GM12878 (cell line): ENCODE measurements at regions not wholly inside any gene's neighbourhood (a gene's known extent, or its start where the extent isn't known, plus 50 kb on each side); places are given as distances from the start of the nearest gene placed in this dataset.

Experiments used
- ATAC-seq: fragments of 200-7000 bp; cut with Tn5 transposase; 3 replicates; pipeline ENCODE4 v1.9.1; 2020; ENCODE audit warnings: mild to moderate bottlenecking, moderate library complexity
- BruUV-seq: library from RNA; stranded (reverse); fragments of 400-500 nt; replicated peaks from 2 replicates; lab custom pipeline; 2021; lab: Mats Ljungman, UMichigan
- CTCF ChIA-PET: fragments of 300-600 bp; sonication (Branson Sonifier 250); formaldehyde crosslinking; extraction: SDS; loops from one replicate; lab custom pipeline; 2021; ENCODE audit warnings: inconsistent platforms; lab: Yijun Ruan, JAX
- POLR2A ChIA-PET: fragments of 350-600 bp; formaldehyde crosslinking; extraction: SDS; loops from one replicate; lab custom pipeline; 2021; ENCODE audit warnings: inconsistent platforms; lab: Charles Lee
- RAD21 ChIA-PET: fragments of 300-600 bp; sonication (Branson Sonifier 250); formaldehyde crosslinking; loops from one replicate; lab custom pipeline; 2023; ENCODE audit warnings: antibody characterized with exemption; ENCODE audit not compliant: unreplicated experiment; lab: Charles Lee
- SMC1A ChIA-PET: fragments of 300-600 bp; sonication (Branson Sonifier 250); formaldehyde crosslinking; loops from one replicate; lab custom pipeline; 2023; ENCODE audit not compliant: unreplicated experiment, uncharacterized antibody; lab: Charles Lee
- DNase-seq: peaks from one replicate; pipeline ENCODE4 v3.0.0-alpha.2; 2011; ENCODE audit warnings: low read depth, low spot score
- FAIRE-seq: peaks from 3 replicates; lab custom pipeline; 2011; peaks lifted over from hg19 to GRCh38; lab: Jason Lieb, UNC
- H2AFZ ChIP-seq: 2 replicates; pipeline ENCODE4 v1.6.0; 2011; ENCODE audit warnings: low read depth, low read length, control low read depth; ENCODE audit not compliant: control insufficient read depth
- H3K27ac ChIP-seq: 2 replicates; pipeline ENCODE4 v1.5.1; 2011; ENCODE audit warnings: control low read depth; ENCODE audit not compliant: control insufficient read depth, insufficient read depth
- H3K27me3 ChIP-seq, 2 experiments: replicated peaks in 1 of 2; 2 replicates each; pipeline versions ENCODE4 v1.6.0 to v1.6.1; 2011; ENCODE audit warnings: low read length in 1 of 2; ENCODE audit not compliant: control insufficient read depth in 2 of 2, insufficient read depth in 2 of 2
- H3K36me3 ChIP-seq, 2 experiments: 2 replicates each; pipeline ENCODE4 v1.5.1; 2011; ENCODE audit warnings: low read length in 1 of 2; ENCODE audit not compliant: control insufficient read depth in 2 of 2, insufficient read depth in 2 of 2
- H3K4me1 ChIP-seq: 2 replicates; pipeline ENCODE4 v1.6.1; 2011; ENCODE audit warnings: mild to moderate bottlenecking, low read length, moderate library complexity, mixed read lengths; ENCODE audit not compliant: control insufficient read depth, insufficient read depth
- H3K4me2 ChIP-seq: 2 replicates; pipeline ENCODE4 v1.6.0; 2011; ENCODE audit warnings: control low read depth; ENCODE audit not compliant: control insufficient read depth, insufficient read depth
- H3K4me3 ChIP-seq: fragments of 200-600 bp; sonication (generic); 2 replicates; pipeline ENCODE4 v1.5.1; 2016
- H3K79me2 ChIP-seq: 2 replicates; pipeline ENCODE4 v1.6.0; 2011; ENCODE audit warnings: low read length; ENCODE audit not compliant: control insufficient read depth, insufficient read depth
- H3K9ac ChIP-seq: 2 replicates; pipeline ENCODE4 v1.8.0; 2011; ENCODE audit warnings: low read length, control low read depth, mixed read lengths; ENCODE audit not compliant: control insufficient read depth, insufficient read depth
- H3K9me3 ChIP-seq: replicated peaks from 3 replicates; pipeline ENCODE4 v1.5.1; 2011; ENCODE audit warnings: mild to moderate bottlenecking, low read length; ENCODE audit not compliant: control insufficient read depth, insufficient read depth
- H4K20me1 ChIP-seq: 2 replicates; pipeline ENCODE4 v1.6.0; 2011; ENCODE audit not compliant: control insufficient read depth, insufficient read depth
- CREB1 ChIP-seq: IDR thresholded peaks from 2 replicates; pipeline ENCODE4 v1.6.1; 2012; ENCODE audit warnings: low read depth, mild to moderate bottlenecking, inconsistent platforms
- NR2C1 ChIP-seq: fragments of 450-650 bp; IDR thresholded peaks from 2 replicates; pipeline ENCODE4 v1.6.1; 2017; ENCODE audit warnings: antibody characterized with exemption, mild to moderate bottlenecking, moderate library complexity
- RCOR1 ChIP-seq: conservative IDR thresholded peaks from 2 replicates; pipeline ENCODE4 v1.6.1; 2012; ENCODE audit warnings: low read depth, low read length, improper control_type of control experiment
- SUZ12 ChIP-seq: fragments of 200-600 bp; sonication (generic); IDR thresholded peaks from one replicate; pipeline ENCODE4 v1.6.1; 2018; ENCODE audit warnings: antibody characterized with exemption, mild to moderate bottlenecking; ENCODE audit not compliant: unreplicated experiment
- TARDBP ChIP-seq: IDR thresholded peaks from 2 replicates; pipeline ENCODE4 v1.6.1; 2016; ENCODE audit warnings: borderline replicate concordance
- YBX1 ChIP-seq: fragments of 450-650 bp; IDR thresholded peaks from 2 replicates; pipeline ENCODE4 v1.6.1; 2016; ENCODE audit warnings: antibody characterized with exemption
- ZNF207 ChIP-seq: fragments of 450-650 bp; IDR thresholded peaks from 2 replicates; pipeline ENCODE4 v1.6.1; 2014; ENCODE audit warnings: antibody characterized with exemption, mild to moderate bottlenecking, borderline replicate concordance
- WGBS: methylation state at CpG from one replicate; pipeline ENCODE4 v1.1.6; 2016; ENCODE audit warnings: low lambda C conversion rate; ENCODE audit not compliant: insufficient replicate concordance, insufficient coverage; ENCODE audit errors: missing lambda C conversion rate; 5-methylcytosine and 5-hydroxymethylcytosine counted together
- in situ Hi-C: fragments of 300-500 bp; cut with MboI; formaldehyde crosslinking; loops from 9 replicates; pipeline ENCODE4 v1.14.3; 2018; ENCODE audit warnings: mixed read lengths
- intact Hi-C: fragments of 100-400 bp; cut with micrococcal nuclease; formaldehyde crosslinking; loops from one replicate; pipeline ENCODE4 v1.14.2; 2022; ENCODE audit not compliant: unreplicated experiment
- TF ChIP-seq, protein P1 (sequence below): fragments of 450-650 bp; IDR thresholded peaks from 2 replicates; pipeline ENCODE4 v1.6.1; 2018; ENCODE audit warnings: borderline replicate concordance, mild to moderate bottlenecking; ENCODE audit not compliant: partially characterized antibody

DNA sequence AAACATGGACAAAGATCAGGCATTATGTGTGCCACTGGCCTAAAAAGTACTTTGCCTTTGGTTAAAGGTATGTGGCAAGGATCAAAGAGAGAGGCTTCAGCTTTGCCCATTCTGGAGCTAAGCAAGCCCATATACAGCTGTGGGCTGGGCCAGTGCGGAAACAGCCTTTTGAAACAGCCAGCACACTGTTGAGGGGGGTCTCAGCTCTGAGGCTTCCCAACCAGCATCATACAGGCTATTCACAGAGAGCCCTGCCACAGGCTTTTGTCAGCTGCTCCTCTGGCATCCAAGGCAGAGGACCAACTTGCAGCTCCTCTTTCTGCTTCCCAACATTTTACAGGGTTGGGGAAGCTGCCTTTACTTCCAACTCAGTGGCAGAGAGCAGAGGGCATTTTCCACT lies 63.2 kb upstream of the FOXB1 start:
- Histone ChIP-seq H3K4me3 (no peak overlapping the region), H3K27me3 (peaks cover 0 to 2% of the 10 kb centered on the region in 2 experiments; a peak in 2 of 4 replicates), H4K20me1 (no peaks in the 10 kb centered on the region), H3K4me1 (no peaks in the 10 kb centered on the region), H3K27ac (no peak overlapping the region), H2AFZ (no peak overlapping the region)
- SMC1A ChIA-PET: interaction anchor here (1.3 kb wide), 1 partner anchor 287 kb away, joined by 3 read pairs; no protein-coding TSS in a partner anchor
- 81% methylated on average over 1 of the region's 1 CpG for whole genome bisulfite sequencing
- intact Hi-C loops: no loop called here
- POLR2A ChIA-PET: no interaction called here
- FAIRE-seq: no peak
- RAD21 ChIA-PET: no interaction called here
- no peak for TF ChIP-seq NR2C1
- no peak for TF ChIP-seq ZNF207
- TF ChIP-seq RCOR1: no peak
- TF ChIP-seq YBX1: no peak
- TF ChIP-seq, protein P1, sequence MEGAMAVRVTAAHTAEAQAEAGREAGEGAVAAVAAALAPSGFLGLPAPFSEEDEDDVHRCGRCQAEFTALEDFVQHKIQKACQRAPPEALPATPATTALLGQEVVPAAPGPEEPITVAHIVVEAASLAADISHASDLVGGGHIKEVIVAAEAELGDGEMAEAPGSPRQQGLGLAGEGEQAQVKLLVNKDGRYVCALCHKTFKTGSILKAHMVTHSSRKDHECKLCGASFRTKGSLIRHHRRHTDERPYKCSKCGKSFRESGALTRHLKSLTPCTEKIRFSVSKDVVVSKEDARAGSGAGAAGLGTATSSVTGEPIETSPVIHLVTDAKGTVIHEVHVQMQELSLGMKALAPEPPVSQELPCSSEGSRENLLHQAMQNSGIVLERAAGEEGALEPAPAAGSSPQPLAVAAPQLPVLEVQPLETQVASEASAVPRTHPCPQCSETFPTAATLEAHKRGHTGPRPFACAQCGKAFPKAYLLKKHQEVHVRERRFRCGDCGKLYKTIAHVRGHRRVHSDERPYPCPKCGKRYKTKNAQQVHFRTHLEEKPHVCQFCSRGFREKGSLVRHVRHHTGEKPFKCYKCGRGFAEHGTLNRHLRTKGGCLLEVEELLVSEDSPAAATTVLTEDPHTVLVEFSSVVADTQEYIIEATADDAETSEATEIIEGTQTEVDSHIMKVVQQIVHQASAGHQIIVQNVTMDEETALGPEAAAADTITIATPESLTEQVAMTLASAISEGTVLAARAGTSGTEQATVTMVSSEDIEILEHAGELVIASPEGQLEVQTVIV: no peak
- TF ChIP-seq SUZ12: no peak
- TF ChIP-seq TARDBP: no peak
- no peak for TF ChIP-seq CREB1
- TF ChIP-seq, all 136 proteins: peak for 0
- ATAC-seq (no peak), DNase-seq (no peak)
- Histone ChIP-seq H3K79me2 (no peaks in the 10 kb centered on the region), H3K9me3 (no peaks in the 10 kb centered on the region), H3K36me3 (no peaks in the 10 kb centered on the region), H3K9ac (no peak overlapping the region), H3K4me2 (no peak overlapping the region)
- in situ Hi-C loops: no loop called here
- BruUV-seq: no TSS peak
- CTCF ChIA-PET: no interaction called here
